ENCODE measurements at regions not wholly inside any gene's neighbourhood (a gene's known extent, or its start where the extent isn't known, plus 50 kb on each side); places are given as distances from the start of the nearest gene placed in this dataset.

GRCh38 chr17:74027444-74027843 is 176.0 kb upstream of the RPL38 start:
- CTCF ChIA-PET (ENCODE audit: partially characterized antibody) = interaction anchor here (0.9 to 2.1 kb wide), 5 partner anchors 9 to 58 kb away, joined by 3 to 8 read pairs (median 4); no protein-coding TSS in a partner anchor
- TF ChIP-seq CHD1 (IDR thresholded peaks at IDR 0.05; ENCODE audit: low read depth, low read length) (no peak), SUZ12 (IDR thresholded peaks at IDR 0.05; ENCODE audit: low read length) (no peak), EGR1 (IDR thresholded peaks at IDR 0.05; ENCODE audit: borderline replicate concordance, low read depth, low read length) (no peak), RXRA (IDR thresholded peaks at IDR 0.05; ENCODE audit: insufficient read depth, low read depth, low read length) (no peak), TEAD4 (IDR thresholded peaks at IDR 0.05; ENCODE audit: low read depth, low read length) (no peak), NANOG (IDR thresholded peaks at IDR 0.05; ENCODE audit: insufficient read depth, low read depth, low read length, poor library complexity, severe bottlenecking) (no peak), SAP30 (IDR thresholded peaks at IDR 0.05; ENCODE audit: insufficient read depth, insufficient replicate concordance, low read length) (no peak), BRCA1 (IDR thresholded peaks at IDR 0.05; ENCODE audit: low read depth, low read length) (no peak), CHD2 (IDR thresholded peaks at IDR 0.05; ENCODE audit: low read length) (no peak), KDM1A (IDR thresholded peaks at IDR 0.05; ENCODE audit: borderline replicate concordance, low read length) (no peak), TCF12 (IDR thresholded peaks at IDR 0.05; ENCODE audit: low read depth, low read length) (no peak), KDM5A (IDR thresholded peaks at IDR 0.05; ENCODE audit: low read length) (no peak), SRF (IDR thresholded peaks at IDR 0.05; ENCODE audit: low read depth, low read length) (no peak), HDAC2 (IDR thresholded peaks at IDR 0.05; ENCODE audit: borderline replicate concordance in 1 of 2, low read depth in 2 of 2, low read length in 2 of 2) (no peak)
- TF ChIP-seq, protein P1, sequence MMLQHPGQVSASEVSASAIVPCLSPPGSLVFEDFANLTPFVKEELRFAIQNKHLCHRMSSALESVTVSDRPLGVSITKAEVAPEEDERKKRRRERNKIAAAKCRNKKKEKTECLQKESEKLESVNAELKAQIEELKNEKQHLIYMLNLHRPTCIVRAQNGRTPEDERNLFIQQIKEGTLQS (IDR thresholded peaks at IDR 0.05; ENCODE audit: insufficient read depth, low read depth, low read length) = no peak

More at GRCh38 chr17:74027444-74027843, 176.0 kb upstream of the RPL38 start:
- H2BK12ac ChIP-seq (ENCODE audit: low read depth, low read length) = no peak overlapping the region
- H3K14ac ChIP-seq (ENCODE audit: insufficient read length) = no peak overlapping the region
- H3K4ac ChIP-seq (replicated peaks; ENCODE audit: insufficient read length, low read depth, low read length) = no peak overlapping the region
- H3K4me3 ChIP-seq (ENCODE audit: extremely low read depth in 1 of 4, insufficient read depth in 2 of 4, low read depth in 3 of 4, low read length in 4 of 4) = no peak overlapping the region
- H3K79me1 ChIP-seq (ENCODE audit: low read depth, low read length) = no peaks in the 10 kb centered on the region
- no peak overlapping the region for H3K27ac ChIP-seq (ENCODE audit: low read depth, low read length)
- no peak overlapping the region for H3K23ac ChIP-seq (ENCODE audit: insufficient read length)
- H2BK15ac ChIP-seq (ENCODE audit: low read length) = no peak overlapping the region
- no peak overlapping the region for H3K18ac ChIP-seq (ENCODE audit: extremely low read depth, low read length)
- H4K91ac ChIP-seq (replicated peaks; ENCODE audit: insufficient read length, low read length) = no peak overlapping the region
- H2BK20ac ChIP-seq (ENCODE audit: low read length) = no peak overlapping the region
- peaks cover 0 to 11% (median 3%) of the 10 kb centered on the region in 4 experiments; a peak in 5 of 7 replicates for H3K4me1 ChIP-seq (replicated peaks in 1 of 4; ENCODE audit: control insufficient read depth in 3 of 4, insufficient read depth in 4 of 4, low read length in 3 of 4)
- no peaks in the 10 kb centered on the region for H3K23me2 ChIP-seq (ENCODE audit: low read depth, low read length)
- no peaks in the 10 kb centered on the region; a peak in 1 of 7 replicates for H3K27me3 ChIP-seq (replicated peaks in 1 of 4; ENCODE audit: control insufficient read depth in 3 of 4, extremely low read depth in 1 of 4, insufficient read depth in 3 of 4, low read length in 3 of 4)
- no peak overlapping the region for H2BK5ac ChIP-seq (ENCODE audit: low read depth, low read length)
- FAIRE-seq (no peak), DNase-seq (ENCODE audit: low read depth in 1 of 2, low spot score in 2 of 2) (no peak)
- 91% methylated on average over 1 of the region's 1 CpG; no CpG with 5 or more reads in 1 of the 2 experiments for WGBS, 2 experiments (ENCODE audit: extremely low coverage in 1 of 2, insufficient coverage in 1 of 2, insufficient read length in 1 of 2, insufficient replicate concordance in 2 of 2, low coverage in 1 of 2, low lambda C conversion rate in 2 of 2, missing lambda C conversion rate in 1 of 2)
- no peak overlapping the region for H2AFZ ChIP-seq (ENCODE audit: low read length)
- no peaks in the 10 kb centered on the region for H3K79me2 ChIP-seq (ENCODE audit: control insufficient read depth in 1 of 2, insufficient read depth in 2 of 2, low read length in 2 of 2)
- no peak overlapping the region for H3K56ac ChIP-seq (replicated peaks; ENCODE audit: insufficient read length, low read depth, low read length)
- H3K4me2 ChIP-seq (ENCODE audit: insufficient read depth in 1 of 2, low read depth in 2 of 2, low read length in 2 of 2) = no peak overlapping the region
- no peak overlapping the region for H3K9ac ChIP-seq (replicated peaks in 1 of 4; ENCODE audit: extremely low read depth in 1 of 4, low read depth in 3 of 4, low read length in 3 of 4)
- H4K8ac ChIP-seq (ENCODE audit: extremely low read depth, insufficient read depth, low read length) = no peak overlapping the region
- POLR2A ChIA-PET (ENCODE audit: partially characterized antibody) = no interaction called here
- no peak overlapping the region for H4K5ac ChIP-seq (ENCODE audit: insufficient read length, low read depth, low read length)
- H3K36me3 ChIP-seq (ENCODE audit: control insufficient read depth in 2 of 4, insufficient read depth in 4 of 4, low read length in 3 of 4) = no peaks in the 10 kb centered on the region
- no peak overlapping the region for H2BK120ac ChIP-seq (replicated peaks; ENCODE audit: low read depth, low read length)
- H2AK5ac ChIP-seq (ENCODE audit: low read depth, low read length) = no peak overlapping the region
- H3K9me3 ChIP-seq (ENCODE audit: insufficient read depth in 2 of 2, low read depth in 1 of 2, low read length in 1 of 2) = no peaks in the 10 kb centered on the region
- H4K20me1 ChIP-seq (replicated peaks in 1 of 2; ENCODE audit: control insufficient read depth in 1 of 2, insufficient read depth in 2 of 2, low read length in 2 of 2) = no peaks in the 10 kb centered on the region
